ENCODE measurements at regions not wholly inside any gene's neighbourhood (a gene's known extent, or its start where the extent isn't known, plus 50 kb on each side); places are given as distances from the start of the nearest gene placed in this dataset.

- no peak for TF ChIP-seq POLR2A (IDR thresholded peaks at IDR 0.05)
- no peak for TF ChIP-seq CTCF (IDR thresholded peaks at IDR 0.05)
Measured at GRCh38 chr2:207266648-207267047, 100.9 kb upstream of the KLF7 start.

All from uterus (tissue), 2 donors.